ENCODE measurements at regions not wholly inside any gene's neighbourhood (a gene's known extent, or its start where the extent isn't known, plus 50 kb on each side); places are given as distances from the start of the nearest gene placed in this dataset.

- TF ChIP-seq CTCF (IDR thresholded peaks at IDR 0.05 in 4 of 5, conservative IDR thresholded peaks at IDR 0.05 in 1 of 5), result no peak
- no peak for TF ChIP-seq POLR2A (IDR thresholded peaks at IDR 0.05)
Observed at GRCh38 chr5:6937677-6938076, 224.4 kb downstream of the TENT4A start.

Data from gastrocnemius medialis (tissue), 4 donors.